ENCODE measurements at regions not wholly inside any gene's neighbourhood (a gene's known extent, or its start where the extent isn't known, plus 50 kb on each side); places are given as distances from the start of the nearest gene placed in this dataset.

DNA sequence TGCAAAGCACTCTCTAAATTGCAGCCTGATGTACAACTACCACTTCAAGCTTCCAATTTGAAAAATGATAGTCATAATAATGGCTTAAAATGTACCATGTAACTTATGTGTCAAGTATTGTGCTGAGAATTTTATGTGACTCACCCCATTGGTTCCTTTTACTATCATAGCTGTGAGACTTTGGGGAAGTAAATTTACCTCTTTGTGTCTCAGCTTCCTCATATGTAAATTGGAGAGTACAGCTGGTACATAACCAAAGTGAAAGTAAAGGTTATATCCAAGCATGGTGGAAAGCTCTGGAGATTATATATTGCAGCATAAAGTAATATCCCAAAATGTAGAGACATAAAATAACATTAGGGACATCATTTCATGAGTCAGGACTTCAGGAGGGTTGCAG, 2200.4 kb upstream of the C9orf72 start (continued):
- TF ChIP-seq SAP30 (IDR thresholded peaks at IDR 0.05; ENCODE audit: insufficient read depth, insufficient replicate concordance, low read length), result no peak
- TF ChIP-seq GABPA (IDR thresholded peaks at IDR 0.05; ENCODE audit: borderline replicate concordance, insufficient read depth, low read length), result no peak
- no peak for TF ChIP-seq NRF1 (IDR thresholded peaks at IDR 0.05; ENCODE audit: low read depth, low read length)
